ENCODE measurements at regions not wholly inside any gene's neighbourhood (a gene's known extent, or its start where the extent isn't known, plus 50 kb on each side); places are given as distances from the start of the nearest gene placed in this dataset.

DNA sequence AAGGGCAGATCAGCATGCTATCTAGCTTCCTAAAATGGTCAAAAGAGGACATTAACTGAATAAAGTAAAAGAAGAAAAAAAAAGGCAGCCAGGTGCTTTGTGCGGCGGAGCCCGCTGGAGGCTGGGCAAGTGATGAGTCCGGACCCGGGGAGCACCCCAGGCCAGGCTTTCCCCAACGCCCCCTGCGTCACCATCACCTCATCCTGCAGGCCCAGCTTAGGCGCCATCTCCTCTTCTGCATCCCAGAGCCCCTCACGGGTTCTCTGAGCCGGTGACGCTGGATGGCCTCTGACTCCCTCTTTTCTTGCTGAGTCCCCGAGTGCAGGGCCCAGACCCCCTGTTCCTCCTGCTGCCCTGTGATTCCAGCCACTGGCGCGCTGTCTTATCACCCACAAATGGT is 250.1 kb downstream of the TBXT start:
- TF ChIP-seq, protein P1, sequence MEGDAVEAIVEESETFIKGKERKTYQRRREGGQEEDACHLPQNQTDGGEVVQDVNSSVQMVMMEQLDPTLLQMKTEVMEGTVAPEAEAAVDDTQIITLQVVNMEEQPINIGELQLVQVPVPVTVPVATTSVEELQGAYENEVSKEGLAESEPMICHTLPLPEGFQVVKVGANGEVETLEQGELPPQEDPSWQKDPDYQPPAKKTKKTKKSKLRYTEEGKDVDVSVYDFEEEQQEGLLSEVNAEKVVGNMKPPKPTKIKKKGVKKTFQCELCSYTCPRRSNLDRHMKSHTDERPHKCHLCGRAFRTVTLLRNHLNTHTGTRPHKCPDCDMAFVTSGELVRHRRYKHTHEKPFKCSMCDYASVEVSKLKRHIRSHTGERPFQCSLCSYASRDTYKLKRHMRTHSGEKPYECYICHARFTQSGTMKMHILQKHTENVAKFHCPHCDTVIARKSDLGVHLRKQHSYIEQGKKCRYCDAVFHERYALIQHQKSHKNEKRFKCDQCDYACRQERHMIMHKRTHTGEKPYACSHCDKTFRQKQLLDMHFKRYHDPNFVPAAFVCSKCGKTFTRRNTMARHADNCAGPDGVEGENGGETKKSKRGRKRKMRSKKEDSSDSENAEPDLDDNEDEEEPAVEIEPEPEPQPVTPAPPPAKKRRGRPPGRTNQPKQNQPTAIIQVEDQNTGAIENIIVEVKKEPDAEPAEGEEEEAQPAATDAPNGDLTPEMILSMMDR (conservative IDR thresholded peaks at IDR 0.05; ENCODE audit: low read depth, low read length), result no peak
- TF ChIP-seq EZH2 (IDR thresholded peaks at IDR 0.05; ENCODE audit: borderline replicate concordance, low read depth, low read length, poor library complexity, severe bottlenecking), result no peak

Data from A673 (cell line).